ENCODE measurements at regions not wholly inside any gene's neighbourhood (a gene's known extent, or its start where the extent isn't known, plus 50 kb on each side); places are given as distances from the start of the nearest gene placed in this dataset.

GRCh38 chrX:124282580-124282979 lies 49.9 kb upstream of the TEX13D start:
- no peak overlapping the region for H3K4me3 ChIP-seq (ENCODE audit: low read depth, low read length)
- H3K9ac ChIP-seq (ENCODE audit: low read length) = no peak overlapping the region
- H3K27ac ChIP-seq (ENCODE audit: low read depth, low read length) = no peak overlapping the region
- no peaks in the 10 kb centered on the region for H3K36me3 ChIP-seq (ENCODE audit: control insufficient read depth, insufficient read depth, low read length)
- 0 out of 2 replicates have a peak, but pooled peaks cover 4% of the 10 kb centered on the region for H3K27me3 ChIP-seq (ENCODE audit: control insufficient read depth, insufficient read depth, low read length)
- H3K4me1 ChIP-seq (ENCODE audit: control insufficient read depth, insufficient read depth, low read length) = no peaks in the 10 kb centered on the region
- no peaks in the 10 kb centered on the region for H3K9me3 ChIP-seq (ENCODE audit: control insufficient read depth, insufficient read depth, low read depth, low read length)

Measured in HUES6 (cell line).